ENCODE measurements at regions not wholly inside any gene's neighbourhood (a gene's known extent, or its start where the extent isn't known, plus 50 kb on each side); places are given as distances from the start of the nearest gene placed in this dataset.

GRCh38 chr1:222136869-222137268 is 395.0 kb upstream of the DUSP10 start:
- DNase-seq (ENCODE audit: extremely low read depth, low read depth), result no peak

GRCh38 chr1:222129041-222129440 is 387.2 kb upstream of the DUSP10 start:
- no peak for TF ChIP-seq CTCF (IDR thresholded peaks at IDR 0.05; ENCODE audit: low read depth, low read length, missing control alignments)
- no peak overlapping the region for H3K4me3 ChIP-seq (replicated peaks; ENCODE audit: low read depth, low read length)
- no peak for DNase-seq (ENCODE audit: extremely low read depth, low read depth)

More at GRCh38 chr1:222136869-222137268, 395.0 kb upstream of the DUSP10 start:
- no peak for TF ChIP-seq CTCF (IDR thresholded peaks at IDR 0.05; ENCODE audit: low read depth, low read length, missing control alignments)
- H3K4me3 ChIP-seq (replicated peaks; ENCODE audit: low read depth, low read length), result no peak overlapping the region

- DNase-seq (ENCODE audit: extremely low read depth, low read depth), result no peak
- no peak for TF ChIP-seq CTCF (IDR thresholded peaks at IDR 0.05; ENCODE audit: low read depth, low read length, missing control alignments)
Observed at GRCh38 chr1:222127526-222128152, 385.8 kb upstream of the DUSP10 start.

GRCh38 chr1:222127096-222127495 is 385.2 kb upstream of the DUSP10 start:
- TF ChIP-seq CTCF (IDR thresholded peaks at IDR 0.05; ENCODE audit: low read depth, low read length, missing control alignments), result no peak
- DNase-seq (ENCODE audit: extremely low read depth, low read depth), result no peak
- H3K4me3 ChIP-seq (replicated peaks; ENCODE audit: low read depth, low read length), result no peak overlapping the region

More at GRCh38 chr1:222127526-222128152, 385.8 kb upstream of the DUSP10 start:
- no peak overlapping the region for H3K4me3 ChIP-seq (replicated peaks; ENCODE audit: low read depth, low read length)

GRCh38 chr1:222126052-222126451 is 384.2 kb upstream of the DUSP10 start:
- no peak overlapping the region for H3K4me3 ChIP-seq (replicated peaks; ENCODE audit: low read depth, low read length)
- no peak for TF ChIP-seq CTCF (IDR thresholded peaks at IDR 0.05; ENCODE audit: low read depth, low read length, missing control alignments)
- no peak for DNase-seq (ENCODE audit: extremely low read depth, low read depth)

- no peak overlapping the region for H3K4me3 ChIP-seq (replicated peaks; ENCODE audit: low read depth, low read length)
- TF ChIP-seq CTCF (IDR thresholded peaks at IDR 0.05; ENCODE audit: low read depth, low read length, missing control alignments), result peak; percentile 44
- DNase-seq (ENCODE audit: extremely low read depth, low read depth), result no peak
Observed at GRCh38 chr1:222124602-222125001, 382.7 kb upstream of the DUSP10 start.

- H3K4me3 ChIP-seq (replicated peaks; ENCODE audit: low read depth, low read length), result no peak overlapping the region
- no peak for DNase-seq (ENCODE audit: extremely low read depth, low read depth)
- TF ChIP-seq CTCF (IDR thresholded peaks at IDR 0.05; ENCODE audit: low read depth, low read length, missing control alignments), result no peak
Observed at GRCh38 chr1:222123111-222123510, 381.2 kb upstream of the DUSP10 start.

Measured in HFF-Myc (cell line).